Stimulated activated CD8-positive, alpha-beta memory T cell treated with anti-CD3 and anti-CD28 coated beads, Interleukin-4, amount 100 ng/mL, for 24 hours (primary cell): ENCODE measurements at regions not wholly inside any gene's neighbourhood (a gene's known extent, or its start where the extent isn't known, plus 50 kb on each side); places are given as distances from the start of the nearest gene placed in this dataset.
"Not testable (repeated sequence)": the region's sequence is repeated elsewhere in the genome, so short reads cannot be mapped to it uniquely, and the experiment has no call there.

Experiments
- DNase-seq: peaks from one replicate; pipeline ENCODE4 v3.0.0-alpha.2; 2020; ENCODE audit warnings: low read depth

GRCh38 chr14:104230946-104231345, 92.6 kb downstream of the KIF26A start:
- DNase-seq, result no peak

GRCh38 chr14:104232070-104232484, 93.7 kb downstream of the KIF26A start:
- no peak for DNase-seq

DNA sequence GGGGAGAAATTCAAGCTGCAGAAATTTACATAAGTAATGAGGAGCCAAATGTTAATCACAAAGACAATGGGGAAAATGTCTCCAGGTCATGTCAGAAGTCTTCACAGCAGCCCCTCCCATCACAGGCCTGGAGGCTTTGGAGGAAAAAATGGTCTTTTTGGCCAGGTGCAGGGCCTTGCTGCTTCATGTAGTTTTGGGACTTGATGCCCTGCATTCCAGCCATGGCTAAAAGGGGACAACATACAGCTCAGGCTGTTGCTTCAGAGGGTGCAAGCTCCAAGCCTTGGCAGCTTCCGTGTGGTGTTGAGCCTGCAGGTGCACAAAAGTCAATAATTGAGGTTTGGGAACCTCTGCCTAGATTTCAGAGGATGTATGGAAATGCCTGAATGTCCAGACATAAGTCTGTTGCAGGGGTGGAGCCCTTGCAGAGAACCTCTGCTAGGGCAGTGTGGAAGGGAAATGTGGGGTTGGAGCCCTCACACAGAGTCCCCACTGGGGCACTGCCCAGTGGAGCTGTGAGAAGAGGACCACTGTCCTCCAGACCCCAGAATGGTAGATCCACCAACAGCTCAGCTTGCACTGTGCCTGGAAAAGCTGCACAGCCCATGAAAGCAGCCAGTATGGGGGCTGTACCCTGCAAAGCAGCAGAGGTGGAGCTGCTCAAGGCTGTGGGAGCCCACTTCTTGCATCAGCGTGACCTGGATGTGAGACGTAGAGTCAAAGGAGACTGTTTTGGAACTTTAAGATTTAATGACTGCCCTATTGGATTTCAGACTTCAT, 95.8 kb downstream of the KIF26A start:
- not testable (repeated sequence) for DNase-seq

- no peak for DNase-seq
Observed at GRCh38 chr14:104235686-104236085, 97.3 kb downstream of the KIF26A start.

DNA sequence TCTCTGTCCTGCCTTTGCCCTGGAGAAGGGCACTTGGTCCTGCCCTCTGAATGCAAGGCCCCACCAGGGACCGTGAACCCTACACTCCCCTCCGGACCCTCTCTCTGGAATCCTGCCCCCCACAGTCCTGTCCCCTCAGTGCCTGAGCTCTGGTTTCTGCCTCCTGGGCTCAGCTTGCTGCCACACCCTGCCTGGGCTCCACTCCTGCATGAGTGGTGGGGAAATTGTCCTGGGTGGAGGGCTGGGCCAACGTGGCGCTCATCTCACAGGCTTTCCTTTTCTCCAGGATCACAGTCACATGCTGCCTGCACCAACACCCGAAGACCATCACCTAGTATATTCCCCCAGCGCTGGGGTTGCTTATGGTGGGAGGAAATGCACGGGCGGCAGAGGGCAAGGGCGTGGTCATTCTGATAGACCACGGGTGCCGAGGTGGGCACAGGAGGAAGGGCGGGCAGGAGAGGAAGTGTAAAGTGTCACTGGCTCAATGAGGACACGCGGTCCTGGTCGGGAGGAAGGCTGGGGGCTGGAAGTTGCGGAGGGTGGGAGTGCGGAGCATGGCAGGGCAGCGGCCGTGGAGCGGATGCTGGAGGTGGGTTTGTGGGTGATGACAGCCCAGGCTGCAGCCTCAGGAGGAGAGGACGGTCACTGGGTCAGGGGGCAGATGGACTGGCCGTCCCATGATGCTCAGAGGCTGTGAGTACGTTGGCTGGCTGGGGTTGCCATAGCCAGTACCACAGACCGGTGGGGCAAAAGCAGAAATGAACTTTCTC, 99.5 kb downstream of the KIF26A start:
- DNase-seq, result no peak

- DNase-seq, result no peak
Observed at GRCh38 chr14:104238424-104239184, 100.2 kb downstream of the KIF26A start.

DNA sequence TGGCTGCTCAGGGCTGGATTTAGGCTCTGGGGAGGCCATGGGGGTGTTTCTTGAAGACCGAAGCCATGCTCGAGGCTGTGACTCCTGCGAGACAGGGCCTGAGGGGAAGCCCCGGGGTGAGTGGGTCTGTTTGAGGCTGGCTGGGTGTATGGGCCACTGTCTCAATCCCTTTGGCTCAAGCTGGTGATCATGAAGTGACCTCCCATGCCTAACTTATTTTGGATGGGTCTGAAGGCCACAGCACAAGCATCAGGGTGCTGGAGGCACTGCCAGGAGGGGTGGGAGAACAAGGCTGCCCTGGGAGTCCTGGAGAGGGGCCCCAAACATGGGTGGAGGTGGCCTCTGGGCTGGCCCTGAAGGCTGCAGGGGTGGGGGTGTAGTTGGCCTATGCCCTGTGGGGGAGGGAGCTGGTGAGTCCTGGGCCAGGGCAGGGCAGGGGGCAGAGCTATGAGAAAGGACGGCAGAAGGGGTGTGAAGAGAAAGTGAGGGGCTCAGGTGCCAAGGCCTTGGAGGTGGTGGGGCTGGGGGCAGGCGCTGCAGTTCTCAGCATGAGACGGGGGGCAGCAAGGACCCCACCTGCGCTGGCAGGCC, 100.9 kb downstream of the KIF26A start:
- DNase-seq, result no peak

- DNase-seq, result no peak
Observed at GRCh38 chr14:104239861-104240301, 101.5 kb downstream of the KIF26A start.

- no peak for DNase-seq
Observed at GRCh38 chr14:104240434-104241157, 102.2 kb downstream of the KIF26A start.

GRCh38 chr14:104243200-104243599, 104.8 kb downstream of the KIF26A start:
- DNase-seq, result no peak

- DNase-seq, result no peak
Observed at GRCh38 chr14:104244221-104245011, 106.0 kb downstream of the KIF26A start.

DNA sequence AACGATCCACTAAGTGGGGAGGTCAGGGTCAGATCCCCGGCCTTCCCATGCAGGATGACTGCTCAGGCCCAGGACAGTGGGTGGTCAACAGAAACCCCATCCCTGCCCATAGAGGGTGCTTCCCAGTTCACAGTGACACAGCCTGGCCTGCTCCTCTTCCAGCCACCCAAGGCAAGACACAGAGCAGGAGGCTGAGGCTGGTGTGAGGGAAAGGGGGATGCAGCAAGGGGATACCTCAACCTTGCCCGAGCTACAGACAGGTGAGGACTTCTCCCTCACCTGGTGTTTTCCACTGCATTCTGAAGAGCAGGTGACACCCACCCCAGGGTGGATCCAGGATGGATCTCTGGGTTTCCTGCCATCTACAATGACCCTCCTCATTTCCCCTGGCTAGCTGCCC, 106.7 kb downstream of the KIF26A start:
- no peak for DNase-seq

- no peak for DNase-seq
Observed at GRCh38 chr14:104245723-104246122, 107.3 kb downstream of the KIF26A start.

- DNase-seq, result no peak
Observed at GRCh38 chr14:104246401-104247335, 108.3 kb downstream of the KIF26A start.

DNA sequence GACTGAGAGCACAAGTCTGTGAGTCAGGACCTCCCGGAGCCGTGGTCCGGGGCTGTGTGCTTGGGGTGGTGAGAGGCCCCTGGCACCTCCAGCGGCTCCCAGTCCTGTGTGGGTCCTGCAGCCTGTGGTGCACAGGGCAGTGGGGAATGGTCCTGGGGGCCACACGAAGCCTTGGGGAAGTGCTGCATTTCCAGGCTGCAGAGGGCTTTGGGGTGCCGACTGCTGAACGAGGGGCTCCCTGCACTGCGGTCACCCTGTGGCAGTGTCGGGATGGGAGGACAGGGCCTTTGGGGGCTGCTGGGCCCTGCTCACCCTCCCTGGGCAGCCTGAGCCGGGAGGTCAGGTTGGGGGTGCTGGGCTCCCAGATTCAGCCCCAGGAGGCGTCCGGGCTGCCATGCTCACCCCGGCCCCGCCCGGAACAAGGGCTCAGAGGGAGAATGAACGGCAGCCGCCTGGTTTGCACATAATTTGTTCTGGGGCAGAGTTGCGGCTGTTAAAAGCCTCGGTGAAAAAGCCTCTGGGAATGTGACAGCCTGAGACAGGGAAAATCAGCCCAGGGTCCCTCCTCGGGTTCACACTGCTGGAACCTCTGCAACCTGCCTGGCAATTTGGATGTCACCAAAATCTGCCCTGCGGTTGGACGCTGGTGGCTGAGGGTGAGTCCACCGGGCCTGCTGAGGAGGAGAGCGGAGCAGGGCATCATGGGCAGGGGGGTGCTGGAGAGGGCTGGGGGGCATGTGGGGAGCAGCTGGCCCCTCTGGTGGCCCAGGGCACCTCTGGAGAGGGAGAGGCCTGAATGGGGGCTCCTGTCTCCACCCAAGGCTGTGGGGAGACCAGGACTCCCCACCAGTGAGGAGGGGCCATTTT, 109.2 kb downstream of the KIF26A start:
- no peak for DNase-seq

- no peak for DNase-seq
Observed at GRCh38 chr14:104248203-104249055, 110.0 kb downstream of the KIF26A start.

GRCh38 chr14:104249089-104249488, 110.7 kb downstream of the KIF26A start:
- no peak for DNase-seq

- DNase-seq, result no peak
Observed at GRCh38 chr14:104249706-104250105, 111.3 kb downstream of the KIF26A start.
